BE2C (cell line): ENCODE measurements at regions not wholly inside any gene's neighbourhood (a gene's known extent, or its start where the extent isn't known, plus 50 kb on each side); places are given as distances from the start of the nearest gene placed in this dataset.
"Not testable (repeated sequence)": the region's sequence is repeated elsewhere in the genome, so short reads cannot be mapped to it uniquely, and the experiment has no call there.

ENCODE experiments used
- DNase-seq: peaks from one replicate; pipeline ENCODE4 v3.0.0-alpha.2; 2020
- H3K27me3 ChIP-seq: fragments of 250-450 bp; sonication (Bioruptor Pico); 2 replicates; pipeline ENCODE4 v1.5.1; 2020; ENCODE audit warnings: mild to moderate bottlenecking
- H3K36me3 ChIP-seq: fragments of 250-450 bp; sonication (Bioruptor Pico); 2 replicates; pipeline ENCODE4 v1.5.1; 2020; ENCODE audit warnings: mild to moderate bottlenecking
- H3K4me1 ChIP-seq: fragments of 250-450 bp; sonication (Bioruptor Pico); 2 replicates; pipeline ENCODE4 v1.5.1; 2020
- H3K4me3 ChIP-seq: 2 replicates; pipeline ENCODE4 v1.5.1; 2011; ENCODE audit warnings: low read depth, low read length
- H3K9me3 ChIP-seq: fragments of 250-450 bp; sonication (Bioruptor Pico); 2 replicates; pipeline ENCODE4 v1.5.1; 2020
- CTCF ChIP-seq: IDR thresholded peaks from 2 replicates; pipeline ENCODE4 v1.5.1; 2012; ENCODE audit warnings: mild to moderate bottlenecking, low read depth, low read length

- Histone ChIP-seq H3K9me3 (no peaks in the 10 kb centered on the region), H3K4me3 (no peak overlapping the region), H3K36me3 (no peaks in the 10 kb centered on the region), H3K27me3 (0 out of 2 replicates have a peak, but pooled peaks cover 6% of the 10 kb centered on the region), H3K4me1 (no peaks in the 10 kb centered on the region)
- DNase-seq: no peak
- no peak for TF ChIP-seq CTCF
Measured at GRCh38 chr14:99032759-99033158, 239.2 kb downstream of the BCL11B start.

DNA sequence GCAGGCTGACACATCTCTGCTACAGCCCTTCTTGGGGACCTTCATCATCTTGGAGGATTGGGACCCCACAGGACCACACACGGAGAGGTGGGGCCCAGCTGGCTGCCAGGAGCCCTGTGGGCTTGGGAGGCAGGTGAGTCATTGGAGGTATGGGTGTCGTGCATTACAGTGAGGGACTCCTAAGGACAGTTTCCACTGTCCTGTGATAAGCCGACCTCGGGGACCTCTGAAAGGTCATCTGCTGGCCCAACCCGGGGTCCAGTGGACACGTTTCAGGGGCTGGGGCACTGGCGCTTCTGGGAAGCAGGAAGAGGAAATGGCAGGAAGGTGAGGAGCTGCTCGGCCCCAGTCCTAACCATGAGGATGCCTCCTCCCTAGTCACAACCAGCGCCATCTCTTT is 238.0 kb downstream of the BCL11B start:
- no peaks in the 10 kb centered on the region for H3K9me3 ChIP-seq
- no peak for TF ChIP-seq CTCF
- no peak overlapping the region for H3K4me3 ChIP-seq
- no peak for DNase-seq
- H3K4me1 ChIP-seq: no peaks in the 10 kb centered on the region
- H3K27me3 ChIP-seq: 0 out of 2 replicates have a peak, but pooled peaks cover 6% of the 10 kb centered on the region
- H3K36me3 ChIP-seq: no peaks in the 10 kb centered on the region

GRCh38 chr14:99034711-99035171 is 237.3 kb downstream of the BCL11B start:
- Histone ChIP-seq H3K4me3 (no peak overlapping the region), H3K27me3 (0 out of 2 replicates have a peak, but pooled peaks cover 6% of the 10 kb centered on the region), H3K4me1 (no peaks in the 10 kb centered on the region), H3K36me3 (no peaks in the 10 kb centered on the region), H3K9me3 (no peaks in the 10 kb centered on the region)
- no peak for TF ChIP-seq CTCF
- DNase-seq: no peak

DNA sequence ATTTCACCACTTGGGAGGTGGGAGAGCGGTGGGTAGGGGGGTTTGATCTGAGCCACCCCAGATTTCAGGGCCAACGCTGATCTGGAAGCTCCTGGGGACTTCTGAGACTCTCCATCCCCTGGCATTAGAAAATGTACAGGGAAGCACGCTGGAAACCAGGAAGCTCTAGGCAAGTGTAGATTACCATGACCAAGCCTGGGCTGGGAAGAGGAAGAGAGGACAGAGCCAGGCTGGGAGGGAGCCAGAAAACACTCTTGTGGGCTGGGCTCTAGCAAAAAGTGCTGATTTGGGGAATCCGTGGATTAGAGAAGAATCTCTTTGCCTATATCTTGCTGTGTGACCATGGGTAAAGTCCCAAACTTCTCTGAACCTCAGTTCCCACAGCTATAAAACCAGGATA is 236.7 kb downstream of the BCL11B start:
- no peaks in the 10 kb centered on the region for H3K4me1 ChIP-seq
- H3K9me3 ChIP-seq: no peaks in the 10 kb centered on the region
- H3K27me3 ChIP-seq: 0 out of 2 replicates have a peak, but pooled peaks cover 6% of the 10 kb centered on the region
- H3K4me3 ChIP-seq: no peak overlapping the region
- no peak for DNase-seq
- TF ChIP-seq CTCF: no peak
- no peaks in the 10 kb centered on the region for H3K36me3 ChIP-seq

- no peak for TF ChIP-seq CTCF
- Histone ChIP-seq H3K9me3 (no peaks in the 10 kb centered on the region), H3K4me1 (no peaks in the 10 kb centered on the region), H3K36me3 (no peaks in the 10 kb centered on the region), H3K27me3 (0 out of 2 replicates have a peak, but pooled peaks cover 6% of the 10 kb centered on the region), H3K4me3 (no peak overlapping the region)
- DNase-seq: no peak
Measured at GRCh38 chr14:99035712-99036610, 236.0 kb downstream of the BCL11B start.

DNA sequence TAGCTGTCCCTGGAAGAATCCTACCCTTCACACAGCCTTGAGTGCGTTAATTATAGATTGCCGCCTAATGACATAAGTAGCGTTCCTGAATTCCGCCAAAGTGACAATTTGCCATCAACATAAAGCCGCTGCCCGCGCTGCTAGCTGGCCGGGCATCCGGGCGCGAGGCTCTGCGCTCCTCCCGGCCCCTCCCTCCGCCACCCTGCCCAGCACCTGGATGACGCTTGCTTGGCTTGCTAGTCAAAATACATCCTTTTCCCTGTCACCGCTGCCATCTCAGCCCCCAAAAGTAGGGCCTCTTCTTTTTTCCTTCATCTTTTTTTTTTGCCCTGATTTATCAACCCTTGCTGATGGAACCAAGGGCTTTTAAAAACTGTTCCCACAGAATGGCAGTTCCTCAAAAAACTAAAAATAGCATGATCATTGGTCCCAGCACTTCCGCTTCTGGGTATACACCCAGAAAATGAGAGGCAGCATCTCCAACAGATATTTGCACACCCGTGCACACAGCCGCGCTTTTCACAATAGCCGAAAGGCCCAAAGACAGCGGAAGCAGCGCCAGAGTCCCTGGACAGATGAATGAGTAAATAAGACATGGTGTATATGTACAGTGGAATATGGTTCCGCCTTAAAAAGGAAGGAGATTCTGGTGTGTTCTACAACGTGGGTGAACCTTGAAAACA is 235.2 kb downstream of the BCL11B start:
- no peaks in the 10 kb centered on the region for H3K4me1 ChIP-seq
- H3K9me3 ChIP-seq: no peaks in the 10 kb centered on the region
- no peak for TF ChIP-seq CTCF
- no peak overlapping the region for H3K4me3 ChIP-seq
- no peak for DNase-seq
- H3K27me3 ChIP-seq: 0 out of 2 replicates have a peak, but pooled peaks cover 6% of the 10 kb centered on the region
- H3K36me3 ChIP-seq: no peaks in the 10 kb centered on the region

DNA sequence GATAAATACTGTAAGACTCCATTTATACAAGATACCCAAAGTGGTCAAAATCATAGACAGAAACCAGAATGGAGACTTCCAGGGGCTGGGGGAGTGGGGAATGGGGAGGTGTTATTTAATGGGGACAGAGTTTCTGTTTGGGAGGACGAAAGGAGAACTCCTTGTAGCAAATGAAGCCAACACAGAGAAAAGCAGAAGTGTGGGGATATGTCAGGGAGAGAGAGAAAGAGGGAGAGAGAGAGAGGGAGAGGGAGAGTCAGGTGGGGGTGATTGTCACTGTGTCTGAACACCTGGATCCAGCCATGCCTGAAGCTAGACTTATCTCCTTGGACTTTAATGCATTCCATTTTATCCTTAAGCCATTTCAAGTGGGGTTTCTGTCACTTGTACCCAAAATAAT is 234.7 kb downstream of the BCL11B start:
- DNase-seq, H3K9me3 ChIP-seq, H3K27me3 ChIP-seq, H3K36me3 ChIP-seq, H3K4me1 ChIP-seq, H3K4me3 ChIP-seq: not testable (repeated sequence)
